HG03520 (cell line): ENCODE measurements at regions not wholly inside any gene's neighbourhood (a gene's known extent, or its start where the extent isn't known, plus 50 kb on each side); places are given as distances from the start of the nearest gene placed in this dataset.
A peak's percentile ranks its signal among the peaks of the same experiment; 100 is the strongest.
"Not testable (repeated sequence)": the region's sequence is repeated elsewhere in the genome, so short reads cannot be mapped to it uniquely, and the experiment has no call there.

ENCODE experiments used
- ATAC-seq: cut with Tn5 transposase; IDR thresholded peaks from one replicate; pipeline ENCODE4 v1.9.1; 2021; ENCODE audit warnings: mild to moderate bottlenecking, moderate library complexity; ENCODE audit not compliant: unreplicated experiment

- no peak for ATAC-seq
Observed at GRCh38 chr14:44873536-44873935, 88.2 kb downstream of the KLHL28 start.

DNA sequence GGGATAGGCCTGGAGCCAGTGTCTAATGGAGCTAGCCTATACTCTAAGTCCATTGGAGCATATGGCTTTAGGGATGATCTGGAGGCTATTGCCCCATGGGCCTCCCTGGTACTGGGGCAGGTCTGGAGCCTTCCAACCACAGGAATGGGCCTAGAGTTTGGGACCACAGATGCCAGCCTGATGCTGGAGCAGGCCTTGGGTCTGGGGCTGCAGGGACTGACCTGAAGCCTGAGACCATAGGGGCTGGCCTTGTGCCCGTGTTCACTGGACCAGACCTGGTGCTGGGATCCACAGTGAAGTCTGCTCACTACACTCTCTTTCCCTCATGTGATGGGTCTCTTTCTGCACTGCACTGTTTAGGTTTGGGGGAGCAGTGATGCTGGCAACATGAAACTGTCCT lies 95.0 kb downstream of the KLHL28 start:
- no peak for ATAC-seq

GRCh38 chr14:44866322-44866721 lies 95.4 kb downstream of the KLHL28 start:
- ATAC-seq, result no peak

DNA sequence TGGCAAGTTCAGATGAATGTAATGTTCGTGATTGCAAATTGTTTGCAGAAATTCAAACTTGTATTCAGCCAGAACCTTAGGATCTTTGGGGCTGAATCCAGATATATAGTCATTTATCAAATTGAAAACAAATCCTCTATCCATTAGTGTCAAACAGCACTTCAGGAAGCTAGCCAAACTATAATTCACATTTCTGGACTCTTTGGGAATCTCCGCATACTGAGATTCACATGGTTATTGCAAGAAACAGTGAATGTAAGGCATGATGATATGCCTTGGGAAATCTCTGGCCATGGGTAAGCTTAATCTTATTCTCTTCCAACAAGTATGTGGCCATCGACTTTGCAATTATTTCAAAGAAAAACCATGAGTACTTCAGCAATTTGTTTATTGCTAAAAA lies 98.5 kb downstream of the KLHL28 start:
- ATAC-seq, result no peak

GRCh38 chr14:44854114-44854513 lies 107.6 kb downstream of the KLHL28 start:
- no peak for ATAC-seq

DNA sequence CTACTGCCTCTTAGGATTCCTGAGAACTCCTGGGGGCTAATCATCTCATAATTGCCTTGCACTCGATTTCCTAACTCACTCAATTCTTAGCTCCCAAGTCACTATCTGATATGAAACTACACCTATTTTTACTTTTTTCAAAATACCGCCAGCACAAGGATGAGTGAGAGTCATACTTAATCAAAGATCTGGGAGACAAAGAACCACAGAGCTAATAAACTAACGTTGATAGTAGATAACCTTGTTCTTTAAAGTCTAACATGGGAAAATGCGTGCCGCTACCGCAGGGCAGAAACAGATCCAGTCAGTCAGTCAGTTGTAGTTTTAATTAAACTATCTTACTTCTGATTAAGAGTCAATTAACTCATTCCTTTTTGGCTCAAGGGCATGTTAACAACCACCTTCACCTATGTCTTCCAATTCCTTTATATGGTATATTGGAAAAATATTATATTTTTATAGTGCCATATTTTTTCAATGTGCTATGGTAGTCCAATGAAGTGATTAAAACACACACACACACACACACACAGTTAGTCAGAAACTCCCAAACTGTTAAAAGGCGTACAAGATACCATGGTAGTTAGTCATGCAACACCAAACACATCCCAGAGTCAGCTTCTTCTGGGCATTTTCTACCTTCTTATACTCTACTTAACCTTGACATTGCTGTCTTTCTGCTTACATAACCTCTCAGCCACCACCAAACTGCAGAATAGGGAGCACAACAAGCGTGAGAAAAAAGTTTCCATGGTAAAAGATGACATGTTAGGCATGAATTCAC lies 114.0 kb downstream of the KLHL28 start:
- ATAC-seq, result no peak

GRCh38 chr14:44846232-44846824 lies 115.4 kb downstream of the KLHL28 start:
- ATAC-seq, result no peak

GRCh38 chr14:44835928-44836327 lies 125.8 kb downstream of the KLHL28 start:
- ATAC-seq, result not testable (repeated sequence)

DNA sequence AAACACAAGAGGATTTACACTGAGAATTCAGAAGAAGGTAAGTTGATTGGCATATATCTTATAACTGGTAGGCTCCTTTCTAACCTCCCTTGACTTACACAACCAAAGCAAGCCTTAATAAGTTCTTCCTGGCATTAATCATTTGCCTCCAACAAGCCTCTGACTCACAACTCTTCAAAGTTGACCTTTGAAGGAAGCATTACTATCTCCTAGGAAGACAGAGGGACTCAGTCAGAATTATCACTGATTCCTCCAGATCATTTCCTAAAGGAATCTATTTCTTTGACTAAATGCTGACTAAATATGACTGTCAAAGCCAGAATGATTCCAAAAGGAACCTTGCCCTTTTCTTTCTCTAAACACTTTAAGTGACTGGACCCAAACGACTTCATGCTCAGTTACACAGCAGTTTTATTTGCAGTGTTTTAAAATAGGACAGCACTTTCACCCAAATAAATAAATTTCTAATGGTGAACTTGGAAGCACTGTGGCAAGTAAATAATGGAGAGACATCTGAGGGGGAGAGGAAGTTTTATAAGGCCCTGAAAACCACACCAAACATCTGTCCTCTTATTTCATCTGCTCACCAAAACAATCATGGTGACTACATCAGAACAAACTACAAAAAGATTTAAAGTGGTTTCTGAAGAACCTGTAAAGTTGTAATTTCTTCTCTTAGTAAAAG lies 128.2 kb downstream of the KLHL28 start:
- ATAC-seq, result no peak

- no peak for ATAC-seq
Observed at GRCh38 chr14:44830371-44830770, 131.4 kb downstream of the KLHL28 start.

DNA sequence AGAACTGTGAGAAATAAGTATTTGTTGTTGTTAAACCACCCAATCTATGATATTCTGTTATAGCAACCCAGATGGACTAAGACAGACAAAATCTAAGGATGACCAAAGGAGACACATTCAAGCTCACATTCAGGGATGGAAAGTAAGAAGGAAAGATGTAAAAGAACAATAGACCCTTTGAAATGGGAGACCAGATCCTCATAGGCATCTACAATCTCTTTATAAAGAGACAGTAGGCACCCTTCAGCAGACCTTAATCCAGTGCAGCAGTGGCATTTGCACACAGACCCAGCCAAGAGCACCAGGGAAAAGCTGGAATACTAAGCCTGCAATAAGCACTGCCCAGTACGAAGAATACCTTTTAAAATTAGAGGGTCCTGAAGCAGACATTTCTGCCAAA lies 132.7 kb downstream of the KLHL28 start:
- no peak for ATAC-seq

DNA sequence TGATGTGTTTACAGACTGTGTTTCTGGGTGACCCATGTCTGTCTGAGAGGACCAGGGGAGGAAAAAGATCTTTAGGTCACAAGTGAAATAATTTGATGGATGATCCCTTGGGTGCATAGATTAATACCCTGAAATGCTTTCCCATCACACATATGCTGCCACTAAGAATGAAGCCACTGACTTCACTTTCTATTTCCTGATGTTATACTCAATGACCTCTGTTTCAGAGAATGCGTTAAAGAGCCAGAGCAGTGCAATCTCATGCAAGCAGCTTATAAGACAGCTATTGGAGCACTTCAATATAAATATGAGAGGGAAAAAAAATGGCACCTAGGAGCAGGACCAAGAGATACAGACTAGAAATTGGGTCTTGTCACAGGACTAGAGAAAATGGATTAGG lies 133.7 kb downstream of the KLHL28 start:
- ATAC-seq, result no peak

GRCh38 chr14:44820230-44820964 lies 141.3 kb downstream of the KLHL28 start:
- no peak for ATAC-seq

DNA sequence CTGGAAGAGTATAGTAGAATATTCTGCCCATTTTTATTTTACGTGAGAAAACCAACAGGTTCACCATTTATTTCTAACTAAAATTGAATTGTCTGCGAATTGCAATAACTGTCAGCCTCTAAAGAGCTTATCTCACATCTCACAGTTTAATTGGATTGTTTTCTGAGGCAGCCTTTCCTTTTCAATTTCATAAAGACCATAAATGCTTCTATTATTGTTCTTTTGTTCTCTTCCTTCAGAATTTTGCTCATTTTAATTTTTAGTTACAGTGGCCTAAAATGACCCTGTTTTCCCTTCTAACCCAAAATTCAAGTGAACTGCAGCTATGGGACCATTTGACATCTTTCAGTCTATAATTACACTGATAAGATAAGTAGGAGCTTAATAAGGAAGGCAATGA lies 147.6 kb downstream of the KLHL28 start:
- no peak for ATAC-seq

DNA sequence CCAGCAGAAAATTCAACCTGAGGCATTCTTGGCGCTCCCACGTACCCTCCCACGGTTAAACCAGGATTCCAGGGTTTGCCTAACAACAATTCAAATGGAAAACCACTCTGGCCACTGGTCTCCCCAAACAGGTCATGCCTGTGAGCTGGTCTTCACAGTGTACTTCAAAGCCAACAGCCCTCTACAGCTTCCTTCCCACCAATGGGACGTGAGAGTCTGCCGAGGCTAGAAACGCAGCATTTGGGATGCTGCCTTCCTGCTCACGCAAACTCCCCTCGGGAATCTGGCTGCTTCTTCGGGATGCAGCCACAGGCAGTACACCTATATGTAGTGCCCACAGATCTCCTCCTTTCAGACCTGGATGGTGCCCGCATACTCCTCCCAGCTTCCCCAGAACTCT lies 149.1 kb downstream of the KLHL28 start:
- ATAC-seq, result no peak

DNA sequence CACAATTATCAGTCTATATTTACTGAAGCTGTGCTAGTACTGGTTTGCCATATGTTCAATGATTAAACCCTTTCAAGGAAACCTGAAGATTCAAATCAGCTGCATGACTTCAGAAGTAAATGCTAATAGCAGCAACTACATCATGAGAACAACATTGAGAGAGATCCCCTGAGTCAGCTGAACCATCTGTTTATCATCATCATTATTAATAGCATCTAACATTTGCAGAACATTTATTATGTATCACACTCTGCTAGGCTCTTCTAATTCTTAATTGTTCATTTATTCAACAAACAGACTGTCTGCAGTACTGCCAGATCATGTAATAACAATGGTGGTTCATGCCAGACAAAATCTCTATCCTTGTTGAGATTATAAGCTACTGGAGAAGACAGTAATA lies 157.4 kb downstream of the KLHL28 start:
- ATAC-seq, result no peak

- ATAC-seq, result peak; percentile 78
Observed at GRCh38 chr14:44803239-44803905, 158.4 kb downstream of the KLHL28 start.

GRCh38 chr14:44798386-44799242 lies 163.1 kb downstream of the KLHL28 start:
- ATAC-seq, result no peak

DNA sequence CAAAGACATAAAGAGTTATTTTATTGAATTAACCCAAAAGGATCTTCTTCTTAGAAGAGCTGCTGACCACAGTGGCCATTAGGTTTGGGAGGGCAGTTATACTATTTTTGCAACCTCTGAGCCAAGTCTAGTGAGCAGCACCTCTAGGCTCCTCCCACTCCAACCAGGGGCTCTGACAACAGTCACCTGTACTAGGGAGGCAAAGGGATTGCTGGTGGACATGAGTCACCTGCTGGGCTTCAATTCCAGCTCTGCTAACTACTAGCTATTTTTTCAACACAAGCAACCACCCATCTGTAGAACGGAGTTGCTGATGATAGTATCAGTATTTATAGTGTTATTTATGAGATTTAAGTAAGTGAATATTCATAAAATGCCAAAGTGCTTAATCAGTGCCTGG lies 166.0 kb downstream of the KLHL28 start:
- no peak for ATAC-seq

DNA sequence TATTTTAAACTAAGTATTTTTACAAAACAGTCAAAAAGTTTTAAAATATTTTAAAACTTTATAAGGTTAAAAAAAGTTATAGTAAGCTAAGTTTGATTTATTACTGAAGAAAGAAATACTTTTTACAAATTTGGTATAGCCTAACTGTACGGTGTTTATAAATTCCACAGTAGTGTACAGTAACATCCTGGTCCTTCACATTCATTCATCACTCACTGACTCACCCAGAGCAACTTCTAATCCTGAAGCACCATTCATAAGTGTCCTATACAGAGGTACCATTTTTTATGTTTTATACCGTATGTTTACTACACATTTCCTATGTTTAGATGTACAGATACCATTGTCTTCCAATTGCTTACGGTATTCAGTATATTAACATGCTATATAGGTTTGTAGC lies 170.0 kb downstream of the KLHL28 start:
- no peak for ATAC-seq
